HEK293 (cell line): ENCODE measurements at regions not wholly inside any gene's neighbourhood (a gene's known extent, or its start where the extent isn't known, plus 50 kb on each side); places are given as distances from the start of the nearest gene placed in this dataset.
A peak's percentile ranks its signal among the peaks of the same experiment; 100 is the strongest.

Source experiments
- CTCF ChIA-PET: fragments of 350-600 bp; formaldehyde crosslinking; extraction: SDS; loops from one replicate; lab custom pipeline; 2021; ENCODE audit warnings: antibody characterized with exemption; lab: Yijun Ruan, JAX
- POLR2A ChIA-PET: fragments of 300-600 bp; formaldehyde crosslinking; extraction: SDS; loops from one replicate; lab custom pipeline; 2020; ENCODE audit warnings: antibody characterized with exemption, inconsistent platforms; lab: Yijun Ruan, JAX
- H3K27ac ChIP-seq: fragments of 200-500 bp; sonication (Bioruptor generic); 2 replicates; pipeline ENCODE4 v1.5.1; 2014; ENCODE audit warnings: low read depth, low read length, control low read depth, inconsistent platforms; ENCODE audit errors: extremely low read depth
- H3K36me3 ChIP-seq, 2 experiments: fragments of 200-500 bp in 1 of 2; sonication (Bioruptor generic) in 1 of 2; 1 replicate in 1 of 2; 2 replicates in 1 of 2; pipeline ENCODE4 v1.5.1; 2014 to 2017; ENCODE audit warnings: inconsistent platforms in 2 of 2, low read length in 2 of 2; ENCODE audit not compliant: control insufficient read depth in 2 of 2, insufficient read depth in 1 of 2
- H3K4me1 ChIP-seq: fragments of 200-500 bp; sonication (Bioruptor generic); 2 replicates; pipeline ENCODE4 v1.5.1; 2014; ENCODE audit warnings: mild to moderate bottlenecking, low read length, inconsistent platforms; ENCODE audit not compliant: control insufficient read depth, insufficient read depth
- H3K4me3 ChIP-seq: 2 replicates; pipeline ENCODE4 v1.5.1; 2011; ENCODE audit warnings: low read depth, mild to moderate bottlenecking, control low read depth, low read length, moderate library complexity
- H3K9me3 ChIP-seq: fragments of 200-500 bp; sonication (Bioruptor generic); 2 replicates; pipeline ENCODE4 v1.5.1; 2014; ENCODE audit warnings: low read depth, low read length, inconsistent platforms; ENCODE audit not compliant: control insufficient read depth, insufficient read depth
- GLIS2 ChIP-seq: fragments of 450-650 bp; formaldehyde crosslinking; IDR thresholded peaks from 2 replicates; pipeline ENCODE4 v1.5.1; 2016; ENCODE audit warnings: missing biosample characterization, missing genetic modification characterization
- KLF10 ChIP-seq: fragments of 450-650 bp; IDR thresholded peaks from 2 replicates; pipeline ENCODE4 v1.5.1; 2018; ENCODE audit warnings: missing biosample characterization, mild to moderate bottlenecking, missing genetic modification characterization
- MYNN ChIP-seq: fragments of 450-650 bp; formaldehyde crosslinking; IDR thresholded peaks from 2 replicates; pipeline ENCODE4 v1.5.1; 2016; ENCODE audit warnings: missing biosample characterization, missing genetic modification characterization, borderline replicate concordance
- PATZ1 ChIP-seq: fragments of 450-650 bp; formaldehyde crosslinking; IDR thresholded peaks from 2 replicates; pipeline ENCODE4 v1.5.1; 2016; ENCODE audit warnings: missing biosample characterization, missing genetic modification characterization
- PRDM2 ChIP-seq: fragments of 450-650 bp; formaldehyde crosslinking; IDR thresholded peaks from 2 replicates; pipeline ENCODE4 v1.5.1; 2016; ENCODE audit warnings: missing biosample characterization, missing genetic modification characterization, borderline replicate concordance
- YY1 ChIP-seq: fragments of 450-650 bp; formaldehyde crosslinking; IDR thresholded peaks from 2 replicates; pipeline ENCODE4 v1.5.1; 2018; ENCODE audit warnings: missing biosample characterization, missing genetic modification characterization
- ZBTB8A ChIP-seq: fragments of 450-650 bp; formaldehyde crosslinking; IDR thresholded peaks from 2 replicates; pipeline ENCODE4 v1.5.1; 2016; ENCODE audit warnings: missing biosample characterization, missing genetic modification characterization
- ZNF112 ChIP-seq: fragments of 450-650 bp; formaldehyde crosslinking; IDR thresholded peaks from 2 replicates; pipeline ENCODE4 v1.5.0; 2017; ENCODE audit warnings: missing biosample characterization, missing genetic modification characterization
- ZNF133 ChIP-seq: fragments of 450-650 bp; formaldehyde crosslinking; IDR thresholded peaks from 2 replicates; pipeline ENCODE4 v1.5.1; 2016; ENCODE audit warnings: missing biosample characterization, missing genetic modification characterization
- ZNF530 ChIP-seq: fragments of 450-650 bp; formaldehyde crosslinking; IDR thresholded peaks from 2 replicates; pipeline ENCODE4 v1.5.1; 2016; ENCODE audit warnings: low read depth, missing biosample characterization, missing genetic modification characterization
- ZNF558 ChIP-seq: fragments of 450-650 bp; formaldehyde crosslinking; IDR thresholded peaks from 2 replicates; pipeline ENCODE4 v1.5.1; 2016; ENCODE audit warnings: missing biosample characterization, missing genetic modification characterization
- ZNF585B ChIP-seq: fragments of 450-650 bp; formaldehyde crosslinking; IDR thresholded peaks from 2 replicates; pipeline ENCODE4 v1.5.1; 2016; ENCODE audit warnings: missing biosample characterization, missing genetic modification characterization
- ZNF660 ChIP-seq: fragments of 450-650 bp; IDR thresholded peaks from 2 replicates; pipeline ENCODE4 v1.5.1; 2018; ENCODE audit warnings: missing biosample characterization, mild to moderate bottlenecking, missing genetic modification characterization
- ZNF670 ChIP-seq: fragments of 450-650 bp; formaldehyde crosslinking; IDR thresholded peaks from 2 replicates; pipeline ENCODE4 v1.5.1; 2016; ENCODE audit warnings: missing biosample characterization, missing genetic modification characterization, low read depth
- ZNF768 ChIP-seq: fragments of 450-650 bp; formaldehyde crosslinking; IDR thresholded peaks from 2 replicates; pipeline ENCODE4 v1.5.1; 2018; ENCODE audit warnings: missing biosample characterization, mild to moderate bottlenecking, missing genetic modification characterization
- ZNF792 ChIP-seq: fragments of 450-650 bp; formaldehyde crosslinking; IDR thresholded peaks from 2 replicates; pipeline ENCODE4 v1.5.1; 2016; ENCODE audit warnings: missing biosample characterization, missing genetic modification characterization
- ZSCAN30 ChIP-seq: fragments of 450-650 bp; IDR thresholded peaks from 2 replicates; pipeline ENCODE4 v1.5.1; 2018; ENCODE audit warnings: missing biosample characterization, mild to moderate bottlenecking, missing genetic modification characterization, moderate library complexity
- TF ChIP-seq, protein P1 (sequence below): fragments of 450-650 bp; formaldehyde crosslinking; IDR thresholded peaks from 2 replicates; pipeline ENCODE4 v1.5.1; 2016; ENCODE audit warnings: missing biosample characterization, missing genetic modification characterization
- TF ChIP-seq, protein P2 (sequence below): fragments of 450-650 bp; formaldehyde crosslinking; IDR thresholded peaks from 2 replicates; pipeline ENCODE4 v1.5.1; 2016; ENCODE audit warnings: missing biosample characterization, missing genetic modification characterization

GRCh38 chr20:50436052-50436656 is 74.0 kb upstream of the PTPN1 start (continued):
- no peak for TF ChIP-seq PRDM2 (tag by site-specific recombination)
- TF ChIP-seq, protein P1, sequence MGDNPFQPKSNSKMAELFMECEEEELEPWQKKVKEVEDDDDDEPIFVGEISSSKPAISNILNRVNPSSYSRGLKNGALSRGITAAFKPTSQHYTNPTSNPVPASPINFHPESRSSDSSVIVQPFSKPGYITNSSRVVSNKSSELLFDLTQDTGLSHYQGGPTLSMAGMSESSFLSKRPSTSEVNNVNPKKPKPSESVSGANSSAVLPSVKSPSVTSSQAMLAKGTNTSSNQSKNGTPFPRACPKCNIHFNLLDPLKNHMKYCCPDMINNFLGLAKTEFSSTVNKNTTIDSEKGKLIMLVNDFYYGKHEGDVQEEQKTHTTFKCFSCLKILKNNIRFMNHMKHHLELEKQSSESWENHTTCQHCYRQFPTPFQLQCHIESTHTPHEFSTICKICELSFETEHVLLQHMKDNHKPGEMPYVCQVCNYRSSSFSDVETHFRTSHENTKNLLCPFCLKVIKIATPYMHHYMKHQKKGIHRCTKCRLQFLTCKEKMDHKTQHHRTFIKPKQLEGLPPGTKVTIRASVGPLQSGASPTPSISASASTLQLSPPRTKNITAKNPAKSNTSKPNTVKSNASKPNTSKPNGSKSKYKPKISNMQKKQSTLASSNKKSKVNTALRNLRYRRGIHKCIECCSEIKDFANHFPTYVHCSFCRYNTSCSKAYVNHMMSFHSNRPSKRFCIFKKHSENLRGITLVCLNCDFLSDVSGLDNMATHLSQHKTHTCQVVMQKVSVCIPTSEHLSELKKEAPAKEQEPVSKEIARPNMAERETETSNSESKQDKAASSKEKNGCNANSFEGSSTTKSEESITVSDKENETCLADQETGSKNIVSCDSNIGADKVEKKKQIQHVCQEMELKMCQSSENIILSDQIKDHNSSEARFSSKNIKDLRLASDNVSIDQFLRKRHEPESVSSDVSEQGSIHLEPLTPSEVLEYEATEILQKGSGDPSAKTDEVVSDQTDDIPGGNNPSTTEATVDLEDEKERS (tag by site-specific recombination) = no peak

DNA sequence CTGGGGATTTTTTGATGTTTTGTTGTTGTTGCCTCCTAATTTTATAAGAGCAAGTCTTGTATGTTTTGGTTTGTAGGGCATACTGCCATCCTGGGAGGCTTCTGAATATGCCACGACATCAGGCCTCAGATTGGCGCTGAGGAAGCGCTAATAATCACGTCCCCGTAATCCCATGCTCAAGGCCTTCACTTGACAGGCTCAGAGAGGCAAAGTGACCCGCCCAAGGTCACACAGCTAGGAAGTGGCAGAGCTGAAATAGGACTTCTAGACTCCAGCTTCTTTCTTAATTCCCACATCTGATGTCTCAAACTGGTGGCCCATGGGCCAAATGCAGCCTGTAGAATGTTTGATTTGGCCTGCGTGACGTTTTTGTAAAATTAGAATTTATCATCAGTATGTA is 73.5 kb upstream of the PTPN1 start:
- H3K27ac ChIP-seq = no peak overlapping the region
- no peaks in the 10 kb centered on the region for H3K4me1 ChIP-seq
- H3K9me3 ChIP-seq = no peaks in the 10 kb centered on the region
- TF ChIP-seq ZNF768 (0 out of 2 replicates have a peak, but pooled peaks have one; percentile 55), ZNF558 (tag by site-specific recombination) (no peak)
- H3K4me3 ChIP-seq = no peak overlapping the region
- ChIA-PET POLR2A (no interaction called here), CTCF (no interaction called here)
- no peaks in the 10 kb centered on the region for H3K36me3 ChIP-seq

DNA sequence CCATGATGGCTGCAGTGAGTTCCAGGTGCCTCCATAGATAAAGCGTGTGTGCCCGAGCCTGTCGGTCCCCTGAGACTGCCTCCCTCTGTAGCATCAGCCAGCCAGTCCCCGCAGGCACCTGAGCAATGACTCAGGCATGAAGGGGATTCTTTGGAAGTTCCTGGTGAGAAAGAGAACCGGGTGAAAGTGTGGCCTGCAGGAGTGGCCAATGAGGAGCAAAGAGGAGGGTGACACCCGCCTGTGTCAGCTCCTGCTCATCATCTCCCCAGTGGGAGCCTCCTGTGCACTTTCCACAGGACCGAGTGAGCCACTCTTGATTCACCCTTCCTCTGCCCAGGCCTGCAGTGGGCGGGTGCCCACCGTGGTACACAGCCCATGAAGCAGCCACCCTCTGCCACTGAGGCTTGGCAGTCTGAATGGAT is 71.2 kb upstream of the PTPN1 start:
- POLR2A ChIA-PET = no interaction called here
- TF ChIP-seq ZNF133 (tag by site-specific recombination) = no peak
- TF ChIP-seq MYNN (tag by site-specific recombination) = no peak
- TF ChIP-seq ZNF585B (tag by site-specific recombination) = no peak
- TF ChIP-seq ZSCAN30 = no peak
- no peak for TF ChIP-seq ZNF112 (tag by site-specific recombination)
- TF ChIP-seq GLIS2 (tag by site-specific recombination) = no peak
- TF ChIP-seq YY1 (tag by site-specific recombination) = no peak
- no peak for TF ChIP-seq ZBTB8A (tag by site-specific recombination)
- TF ChIP-seq, protein P2, sequence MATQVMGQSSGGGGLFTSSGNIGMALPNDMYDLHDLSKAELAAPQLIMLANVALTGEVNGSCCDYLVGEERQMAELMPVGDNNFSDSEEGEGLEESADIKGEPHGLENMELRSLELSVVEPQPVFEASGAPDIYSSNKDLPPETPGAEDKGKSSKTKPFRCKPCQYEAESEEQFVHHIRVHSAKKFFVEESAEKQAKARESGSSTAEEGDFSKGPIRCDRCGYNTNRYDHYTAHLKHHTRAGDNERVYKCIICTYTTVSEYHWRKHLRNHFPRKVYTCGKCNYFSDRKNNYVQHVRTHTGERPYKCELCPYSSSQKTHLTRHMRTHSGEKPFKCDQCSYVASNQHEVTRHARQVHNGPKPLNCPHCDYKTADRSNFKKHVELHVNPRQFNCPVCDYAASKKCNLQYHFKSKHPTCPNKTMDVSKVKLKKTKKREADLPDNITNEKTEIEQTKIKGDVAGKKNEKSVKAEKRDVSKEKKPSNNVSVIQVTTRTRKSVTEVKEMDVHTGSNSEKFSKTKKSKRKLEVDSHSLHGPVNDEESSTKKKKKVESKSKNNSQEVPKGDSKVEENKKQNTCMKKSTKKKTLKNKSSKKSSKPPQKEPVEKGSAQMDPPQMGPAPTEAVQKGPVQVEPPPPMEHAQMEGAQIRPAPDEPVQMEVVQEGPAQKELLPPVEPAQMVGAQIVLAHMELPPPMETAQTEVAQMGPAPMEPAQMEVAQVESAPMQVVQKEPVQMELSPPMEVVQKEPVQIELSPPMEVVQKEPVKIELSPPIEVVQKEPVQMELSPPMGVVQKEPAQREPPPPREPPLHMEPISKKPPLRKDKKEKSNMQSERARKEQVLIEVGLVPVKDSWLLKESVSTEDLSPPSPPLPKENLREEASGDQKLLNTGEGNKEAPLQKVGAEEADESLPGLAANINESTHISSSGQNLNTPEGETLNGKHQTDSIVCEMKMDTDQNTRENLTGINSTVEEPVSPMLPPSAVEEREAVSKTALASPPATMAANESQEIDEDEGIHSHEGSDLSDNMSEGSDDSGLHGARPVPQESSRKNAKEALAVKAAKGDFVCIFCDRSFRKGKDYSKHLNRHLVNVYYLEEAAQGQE = no peak
- TF ChIP-seq ZNF670 (tag by site-specific recombination) = no peak
- no peak for TF ChIP-seq ZNF660 (tag by site-specific recombination)
- no peak for TF ChIP-seq KLF10 (tag by site-specific recombination)
- TF ChIP-seq ZNF530 (tag by site-specific recombination) = no peak
- no peak for TF ChIP-seq ZNF792 (tag by site-specific recombination)
- no peak for TF ChIP-seq PATZ1 (tag by site-specific recombination)

More for the DNA sequence above, 71.2 kb upstream of the PTPN1 start:
- CTCF ChIA-PET = interaction anchor here (0.6 to 0.7 kb wide), 2 partner anchors 24 to 298 kb away, joined by 3 read pairs; no protein-coding TSS in a partner anchor
- Histone ChIP-seq H3K36me3 (no peaks in the 10 kb centered on the region), H3K4me3 (no peak overlapping the region), H3K4me1 (no peaks in the 10 kb centered on the region), H3K9me3 (no peaks in the 10 kb centered on the region), H3K27ac (no peak overlapping the region)
